C4-2B (cell line): ENCODE measurements at regions not wholly inside any gene's neighbourhood (a gene's known extent, or its start where the extent isn't known, plus 50 kb on each side); places are given as distances from the start of the nearest gene placed in this dataset.

ENCODE experiments used
- H3K27ac ChIP-seq: fragments of 450-650 bp; 2 replicates; pipeline ENCODE4 v1.5.1; 2017
- CTCF ChIP-seq: fragments of 450-650 bp; conservative IDR thresholded peaks from 2 replicates; pipeline ENCODE4 v1.5.1; 2017; ENCODE audit warnings: mild to moderate bottlenecking
- ZFX ChIP-seq: fragments of 450-650 bp; IDR thresholded peaks from 2 replicates; pipeline ENCODE4 v1.6.1; 2017

GRCh38 chr7:81308643-81309322, 389.9 kb upstream of the SEMA3C start:
- TF ChIP-seq CTCF (no peak), ZFX (no peak)
- H3K27ac ChIP-seq = no peak overlapping the region

- no peak for TF ChIP-seq ZFX
- no peak for TF ChIP-seq CTCF
- no peak overlapping the region for H3K27ac ChIP-seq
These were observed 383.0 kb upstream of the SEMA3C start for GRCh38 chr7:81301815-81302214.

GRCh38 chr7:81300753-81301152, 381.9 kb upstream of the SEMA3C start:
- no peak for TF ChIP-seq ZFX
- no peak for TF ChIP-seq CTCF

GRCh38 chr7:81299711-81300110, 380.9 kb upstream of the SEMA3C start:
- no peak overlapping the region for H3K27ac ChIP-seq
- TF ChIP-seq ZFX (no peak), CTCF (no peak)

More at GRCh38 chr7:81300753-81301152, 381.9 kb upstream of the SEMA3C start:
- no peak overlapping the region for H3K27ac ChIP-seq

GRCh38 chr7:81298951-81299666, 380.3 kb upstream of the SEMA3C start:
- no peak overlapping the region for H3K27ac ChIP-seq
- TF ChIP-seq CTCF (no peak), ZFX (no peak)

GRCh38 chr7:81297317-81297716, 378.5 kb upstream of the SEMA3C start:
- TF ChIP-seq ZFX = no peak
- TF ChIP-seq CTCF = no peak
- no peak overlapping the region for H3K27ac ChIP-seq

- H3K27ac ChIP-seq = no peak overlapping the region
- TF ChIP-seq ZFX (no peak), CTCF (no peak)
These were observed 377.9 kb upstream of the SEMA3C start for GRCh38 chr7:81296726-81297125.
